ENCODE measurements at regions not wholly inside any gene's neighbourhood (a gene's known extent, or its start where the extent isn't known, plus 50 kb on each side); places are given as distances from the start of the nearest gene placed in this dataset.
A peak's percentile ranks its signal among the peaks of the same experiment; 100 is the strongest.
"Not testable (repeated sequence)": the region's sequence is repeated elsewhere in the genome, so short reads cannot be mapped to it uniquely, and the experiment has no call there.

- FAIRE-seq (no peak), DNase-seq (no peak)
- Histone ChIP-seq H3K4me3 (ENCODE audit: low read length in 3 of 3) (no peak overlapping the region), H3K4me1 (ENCODE audit: control insufficient read depth in 2 of 3, insufficient read depth in 2 of 3, low read depth in 1 of 3, low read length in 3 of 3) (no peaks in the 10 kb centered on the region), H3K36me3 (ENCODE audit: control insufficient read depth in 2 of 3, insufficient read depth in 3 of 3, low read length in 3 of 3) (no peaks in the 10 kb centered on the region), H3K9ac (ENCODE audit: low read length in 3 of 3) (no peak overlapping the region), H3K27me3 (ENCODE audit: control insufficient read depth, insufficient read depth, low read length) (no peaks in the 10 kb centered on the region), H3K27ac (ENCODE audit: low read depth in 2 of 2, low read length in 2 of 2) (no peak overlapping the region), H3K9me3 (ENCODE audit: control insufficient read depth in 2 of 3, insufficient read depth in 1 of 3, low read length in 3 of 3) (no peaks in the 10 kb centered on the region)
- TF ChIP-seq CTCF (IDR thresholded peaks at IDR 0.05; ENCODE audit: borderline replicate concordance, extremely low read depth, insufficient read depth): no peak
- intact Hi-C loops (cut with DNase I): no loop called here
These were observed 1194.5 kb downstream of the PLA2G4A start for GRCh38 chr1:188023206-188023605.

GRCh38 chr1:188027613-188028012 lies 1198.9 kb downstream of the PLA2G4A start:
- no peak overlapping the region for H3K27ac ChIP-seq (ENCODE audit: low read depth in 2 of 2, low read length in 2 of 2)
- FAIRE-seq (no peak), DNase-seq (peak in 2 of 5 donors; percentile 13 to 52)
- no peaks in the 10 kb centered on the region for H3K27me3 ChIP-seq (ENCODE audit: control insufficient read depth, insufficient read depth, low read length)
- no peak overlapping the region for H3K9ac ChIP-seq (ENCODE audit: low read length in 3 of 3)
- H3K4me1 ChIP-seq (ENCODE audit: control insufficient read depth in 2 of 3, insufficient read depth in 2 of 3, low read depth in 1 of 3, low read length in 3 of 3): no peaks in the 10 kb centered on the region
- H3K4me3 ChIP-seq (ENCODE audit: low read length in 3 of 3): no peak overlapping the region
- H3K9me3 ChIP-seq (ENCODE audit: control insufficient read depth in 2 of 3, insufficient read depth in 1 of 3, low read length in 3 of 3): no peaks in the 10 kb centered on the region
- H3K36me3 ChIP-seq (ENCODE audit: control insufficient read depth in 2 of 3, insufficient read depth in 3 of 3, low read length in 3 of 3): no peaks in the 10 kb centered on the region
- no peak for TF ChIP-seq CTCF (IDR thresholded peaks at IDR 0.05; ENCODE audit: borderline replicate concordance, extremely low read depth, insufficient read depth)
- intact Hi-C loops (cut with DNase I): no loop called here

- H3K27me3 ChIP-seq (ENCODE audit: control insufficient read depth, insufficient read depth, low read length); H3K9me3 ChIP-seq (ENCODE audit: control insufficient read depth in 2 of 3, insufficient read depth in 1 of 3, low read length in 3 of 3); FAIRE-seq; H3K4me1 ChIP-seq (ENCODE audit: control insufficient read depth in 2 of 3, insufficient read depth in 2 of 3, low read depth in 1 of 3, low read length in 3 of 3); H3K4me3 ChIP-seq (ENCODE audit: low read length in 3 of 3); H3K27ac ChIP-seq (ENCODE audit: low read depth in 2 of 2, low read length in 2 of 2); H3K36me3 ChIP-seq (ENCODE audit: control insufficient read depth in 2 of 3, insufficient read depth in 3 of 3, low read length in 3 of 3); DNase-seq; intact Hi-C loops (cut with DNase I); H3K9ac ChIP-seq (ENCODE audit: low read length in 3 of 3): not testable (repeated sequence)
These were observed 1208.8 kb downstream of the PLA2G4A start for GRCh38 chr1:188037572-188037971.

GRCh38 chr1:188043536-188044245 lies 1214.9 kb downstream of the PLA2G4A start:
- TF ChIP-seq CTCF (IDR thresholded peaks at IDR 0.05; ENCODE audit: borderline replicate concordance, extremely low read depth, insufficient read depth): no peak
- DNase-seq (no peak), FAIRE-seq (no peak)
- no peaks in the 10 kb centered on the region for H3K27me3 ChIP-seq (ENCODE audit: control insufficient read depth, insufficient read depth, low read length)
- no peak overlapping the region for H3K4me3 ChIP-seq (ENCODE audit: low read length in 3 of 3)
- H3K9ac ChIP-seq (ENCODE audit: low read length in 3 of 3): no peak overlapping the region
- no peak overlapping the region for H3K27ac ChIP-seq (ENCODE audit: low read depth in 2 of 2, low read length in 2 of 2)
- intact Hi-C loops (cut with DNase I): no loop called here
- no peaks in the 10 kb centered on the region for H3K36me3 ChIP-seq (ENCODE audit: control insufficient read depth in 2 of 3, insufficient read depth in 3 of 3, low read length in 3 of 3)
- H3K4me1 ChIP-seq (ENCODE audit: control insufficient read depth in 2 of 3, insufficient read depth in 2 of 3, low read depth in 1 of 3, low read length in 3 of 3): no peaks in the 10 kb centered on the region
- H3K9me3 ChIP-seq (ENCODE audit: control insufficient read depth in 2 of 3, insufficient read depth in 1 of 3, low read length in 3 of 3): no peaks in the 10 kb centered on the region
